ENCODE measurements at regions not wholly inside any gene's neighbourhood (a gene's known extent, or its start where the extent isn't known, plus 50 kb on each side); places are given as distances from the start of the nearest gene placed in this dataset.

GRCh38 chr2:176967911-176968450 is 244.6 kb upstream of the HNRNPA3 start:
- TF ChIP-seq GATA2 (IDR thresholded peaks at IDR 0.05; ENCODE audit: low read depth, low read length) = no peak
- no peak for TF ChIP-seq GATA3 (IDR thresholded peaks at IDR 0.05; ENCODE audit: low read depth, low read length)

Data from SH-SY5Y (cell line).